ENCODE measurements at regions not wholly inside any gene's neighbourhood (a gene's known extent, or its start where the extent isn't known, plus 50 kb on each side); places are given as distances from the start of the nearest gene placed in this dataset.

- H3K27ac ChIP-seq (ENCODE audit: low read depth in 2 of 2, low read length in 2 of 2): no peak overlapping the region
- H3K36me3 ChIP-seq (ENCODE audit: control insufficient read depth in 2 of 3, insufficient read depth in 3 of 3, low read length in 3 of 3): no peaks in the 10 kb centered on the region
- no peaks in the 10 kb centered on the region for H3K27me3 ChIP-seq (ENCODE audit: control insufficient read depth, insufficient read depth, low read length)
- no peaks in the 10 kb centered on the region for H3K4me1 ChIP-seq (ENCODE audit: control insufficient read depth in 2 of 3, insufficient read depth in 2 of 3, low read depth in 1 of 3, low read length in 3 of 3)
- H3K4me3 ChIP-seq (ENCODE audit: low read length in 3 of 3): no peak overlapping the region
- no peak for TF ChIP-seq CTCF (IDR thresholded peaks at IDR 0.05; ENCODE audit: borderline replicate concordance, extremely low read depth, insufficient read depth)
- FAIRE-seq (no peak), DNase-seq (no peak)
- no peaks in the 10 kb centered on the region for H3K9me3 ChIP-seq (ENCODE audit: control insufficient read depth in 2 of 3, insufficient read depth in 1 of 3, low read length in 3 of 3)
- intact Hi-C loops (cut with DNase I): no loop called here
- H3K9ac ChIP-seq (ENCODE audit: low read length in 3 of 3): no peak overlapping the region
These were observed 500.9 kb upstream of the DSEL start for GRCh38 chr18:68017385-68017784.

- intact Hi-C loops (cut with DNase I): no loop called here
- H3K4me3 ChIP-seq (ENCODE audit: low read length in 3 of 3): no peak overlapping the region
- no peaks in the 10 kb centered on the region for H3K27me3 ChIP-seq (ENCODE audit: control insufficient read depth, insufficient read depth, low read length)
- no peaks in the 10 kb centered on the region for H3K4me1 ChIP-seq (ENCODE audit: control insufficient read depth in 2 of 3, insufficient read depth in 2 of 3, low read depth in 1 of 3, low read length in 3 of 3)
- H3K36me3 ChIP-seq (ENCODE audit: control insufficient read depth in 2 of 3, insufficient read depth in 3 of 3, low read length in 3 of 3): no peaks in the 10 kb centered on the region
- H3K9ac ChIP-seq (ENCODE audit: low read length in 3 of 3): no peak overlapping the region
- H3K9me3 ChIP-seq (ENCODE audit: control insufficient read depth in 2 of 3, insufficient read depth in 1 of 3, low read length in 3 of 3): no peaks in the 10 kb centered on the region
- no peak for DNase-seq
- no peak overlapping the region for H3K27ac ChIP-seq (ENCODE audit: low read depth in 2 of 2, low read length in 2 of 2)
- FAIRE-seq: no peak
- TF ChIP-seq CTCF (IDR thresholded peaks at IDR 0.05; ENCODE audit: borderline replicate concordance, extremely low read depth, insufficient read depth): no peak
These were observed 481.0 kb upstream of the DSEL start for GRCh38 chr18:67997496-67997895.

GRCh38 chr18:67995769-67996168 is 479.2 kb upstream of the DSEL start:
- Histone ChIP-seq H3K27ac (ENCODE audit: low read depth in 2 of 2, low read length in 2 of 2) (no peak overlapping the region), H3K4me3 (ENCODE audit: low read length in 3 of 3) (no peak overlapping the region), H3K27me3 (ENCODE audit: control insufficient read depth, insufficient read depth, low read length) (no peaks in the 10 kb centered on the region), H3K36me3 (ENCODE audit: control insufficient read depth in 2 of 3, insufficient read depth in 3 of 3, low read length in 3 of 3) (no peaks in the 10 kb centered on the region), H3K4me1 (ENCODE audit: control insufficient read depth in 2 of 3, insufficient read depth in 2 of 3, low read depth in 1 of 3, low read length in 3 of 3) (no peaks in the 10 kb centered on the region), H3K9me3 (ENCODE audit: control insufficient read depth in 2 of 3, insufficient read depth in 1 of 3, low read length in 3 of 3) (no peaks in the 10 kb centered on the region), H3K9ac (ENCODE audit: low read length in 3 of 3) (no peak overlapping the region)
- no peak for FAIRE-seq
- no peak for TF ChIP-seq CTCF (IDR thresholded peaks at IDR 0.05; ENCODE audit: borderline replicate concordance, extremely low read depth, insufficient read depth)
- no peak for DNase-seq
- intact Hi-C loops (cut with DNase I): no loop called here

- H3K36me3 ChIP-seq (ENCODE audit: control insufficient read depth in 2 of 3, insufficient read depth in 3 of 3, low read length in 3 of 3): no peaks in the 10 kb centered on the region
- H3K27me3 ChIP-seq (ENCODE audit: control insufficient read depth, insufficient read depth, low read length): no peaks in the 10 kb centered on the region
- no peaks in the 10 kb centered on the region for H3K9me3 ChIP-seq (ENCODE audit: control insufficient read depth in 2 of 3, insufficient read depth in 1 of 3, low read length in 3 of 3)
- intact Hi-C loops (cut with DNase I): no loop called here
- H3K4me1 ChIP-seq (ENCODE audit: control insufficient read depth in 2 of 3, insufficient read depth in 2 of 3, low read depth in 1 of 3, low read length in 3 of 3): no peaks in the 10 kb centered on the region
- no peak for TF ChIP-seq CTCF (IDR thresholded peaks at IDR 0.05; ENCODE audit: borderline replicate concordance, extremely low read depth, insufficient read depth)
- no peak overlapping the region for H3K4me3 ChIP-seq (ENCODE audit: low read length in 3 of 3)
- FAIRE-seq (no peak), DNase-seq (no peak)
- H3K9ac ChIP-seq (ENCODE audit: low read length in 3 of 3): no peak overlapping the region
- no peak overlapping the region for H3K27ac ChIP-seq (ENCODE audit: low read depth in 2 of 2, low read length in 2 of 2)
These were observed 463.7 kb upstream of the DSEL start for GRCh38 chr18:67980241-67980640.
